Activated T-helper 2 cell treated with anti-CD3 and anti-CD28 coated beads, Interferon-gamma antibody, Interleukin-2, Interleukin-4, amounts not matched to agents 10 μg/mL and 5 μg/mL and 100 μg/mL, durations not matched to agents 14 hours and 24 hours and 36 hours (primary cell): ENCODE measurements at regions not wholly inside any gene's neighbourhood (a gene's known extent, or its start where the extent isn't known, plus 50 kb on each side); places are given as distances from the start of the nearest gene placed in this dataset.
"Not testable (repeated sequence)": the region's sequence is repeated elsewhere in the genome, so short reads cannot be mapped to it uniquely, and the experiment has no call there.

Source experiments
- DNase-seq: peaks from one replicate; pipeline ENCODE4 v3.0.0; 2021; ENCODE audit warnings: low spot score
- H3K27ac Mint-ChIP-seq: one replicate; pipeline ENCODE4 v1.8.0; 2021; ENCODE audit warnings: mixed read lengths
- H3K27me3 Mint-ChIP-seq: one replicate; pipeline ENCODE4 v1.8.0; 2021; ENCODE audit warnings: low read depth, mixed read lengths
- H3K36me3 Mint-ChIP-seq: one replicate; pipeline ENCODE4 v1.8.0; 2021; ENCODE audit warnings: low read depth, mixed read lengths
- H3K4me1 Mint-ChIP-seq: one replicate; pipeline ENCODE4 v1.8.0; 2021; ENCODE audit warnings: low read depth, mixed read lengths
- H3K4me3 Mint-ChIP-seq: one replicate; pipeline ENCODE4 v1.8.0; 2021; ENCODE audit warnings: low read depth, mild to moderate bottlenecking, moderate library complexity, mixed read lengths
- H3K9me3 Mint-ChIP-seq: one replicate; pipeline ENCODE4 v1.8.0; 2021; ENCODE audit warnings: mixed read lengths
- intact Hi-C: fragments of 100-400 bp; cut with micrococcal nuclease; formaldehyde crosslinking; loops from one replicate; pipeline ENCODE4 v1.15.1; 2023

- Mint-ChIP-seq H3K27me3 (no peaks in the 10 kb centered on the region), H3K27ac (no peak overlapping the region), H3K4me3 (no peak overlapping the region), H3K36me3 (no peaks in the 10 kb centered on the region), H3K4me1 (no peaks in the 10 kb centered on the region), H3K9me3 (no peaks in the 10 kb centered on the region)
- DNase-seq, result no peak
- intact Hi-C loops, result no loop called here
Observed at GRCh38 chr5:155633338-155633957, 619.9 kb downstream of the KIF4B start.

DNA sequence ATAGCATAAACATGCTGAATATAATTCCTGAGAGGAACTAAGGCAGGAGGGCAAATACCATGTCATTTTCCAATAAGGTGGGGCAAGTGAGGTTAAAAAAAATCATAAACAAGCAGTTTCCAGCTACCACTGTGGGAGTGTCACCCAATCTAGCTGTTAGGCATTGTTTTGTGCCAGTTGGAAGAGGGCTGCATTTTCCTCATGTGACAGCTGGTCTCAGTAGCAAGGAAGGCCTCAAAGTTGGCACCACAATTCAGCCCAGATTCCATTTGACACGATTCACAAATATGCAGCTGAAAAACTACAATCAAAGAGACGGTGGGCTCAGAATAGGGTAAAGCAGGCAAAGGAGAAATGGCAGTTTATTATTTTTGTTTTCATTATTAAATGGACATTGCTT lies 636.1 kb downstream of the KIF4B start:
- Mint-ChIP-seq H3K36me3 (no peaks in the 10 kb centered on the region), H3K27me3 (no peaks in the 10 kb centered on the region), H3K4me1 (no peaks in the 10 kb centered on the region), H3K27ac (no peak overlapping the region), H3K4me3 (no peak overlapping the region), H3K9me3 (no peaks in the 10 kb centered on the region)
- no peak for DNase-seq
- intact Hi-C loops, result no loop called here

- intact Hi-C loops, result no loop called here
- Mint-ChIP-seq H3K27me3 (no peaks in the 10 kb centered on the region), H3K4me1 (no peaks in the 10 kb centered on the region), H3K9me3 (no peaks in the 10 kb centered on the region), H3K4me3 (no peak overlapping the region), H3K36me3 (no peaks in the 10 kb centered on the region), H3K27ac (no peak overlapping the region)
- no peak for DNase-seq
Observed at GRCh38 chr5:155655569-155655968, 642.0 kb downstream of the KIF4B start.

DNA sequence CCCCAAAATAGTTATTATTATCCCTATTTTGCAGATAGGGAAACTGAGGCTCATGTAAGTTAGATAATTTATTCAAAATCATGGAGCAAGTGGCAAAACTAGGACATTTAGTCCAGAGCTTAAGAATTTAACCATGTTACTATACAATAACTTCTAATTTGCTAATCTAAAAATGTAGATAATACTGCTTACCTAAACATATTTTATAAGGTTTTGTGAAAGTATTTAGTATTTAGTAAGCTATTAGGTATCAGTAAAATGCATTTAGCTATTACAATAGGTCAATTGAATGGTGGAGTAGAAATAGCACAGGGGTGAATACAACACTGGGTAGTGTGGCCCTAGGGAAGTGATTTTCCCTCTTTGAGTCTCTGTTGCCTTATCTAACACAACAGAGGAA lies 648.3 kb downstream of the KIF4B start:
- no peak for DNase-seq
- intact Hi-C loops, result no loop called here
- no peaks in the 10 kb centered on the region for H3K36me3 Mint-ChIP-seq
- H3K27ac Mint-ChIP-seq, result no peak overlapping the region
- no peaks in the 10 kb centered on the region for H3K27me3 Mint-ChIP-seq
- no peaks in the 10 kb centered on the region for H3K9me3 Mint-ChIP-seq
- H3K4me3 Mint-ChIP-seq, result no peak overlapping the region
- H3K4me1 Mint-ChIP-seq, result no peaks in the 10 kb centered on the region

GRCh38 chr5:155665361-155665760 lies 651.8 kb downstream of the KIF4B start:
- H3K27ac Mint-ChIP-seq, result no peak overlapping the region
- H3K9me3 Mint-ChIP-seq, result no peaks in the 10 kb centered on the region
- intact Hi-C loops, result no loop called here
- no peaks in the 10 kb centered on the region for H3K27me3 Mint-ChIP-seq
- H3K36me3 Mint-ChIP-seq, result no peaks in the 10 kb centered on the region
- DNase-seq, result no peak
- H3K4me1 Mint-ChIP-seq, result no peaks in the 10 kb centered on the region
- no peak overlapping the region for H3K4me3 Mint-ChIP-seq

- H3K27ac Mint-ChIP-seq, H3K36me3 Mint-ChIP-seq, H3K4me1 Mint-ChIP-seq, intact Hi-C loops, H3K27me3 Mint-ChIP-seq, H3K4me3 Mint-ChIP-seq, DNase-seq, H3K9me3 Mint-ChIP-seq: not testable (repeated sequence)
Observed at GRCh38 chr5:155672001-155672400, 655.0 kb upstream of the SGCD start.

DNA sequence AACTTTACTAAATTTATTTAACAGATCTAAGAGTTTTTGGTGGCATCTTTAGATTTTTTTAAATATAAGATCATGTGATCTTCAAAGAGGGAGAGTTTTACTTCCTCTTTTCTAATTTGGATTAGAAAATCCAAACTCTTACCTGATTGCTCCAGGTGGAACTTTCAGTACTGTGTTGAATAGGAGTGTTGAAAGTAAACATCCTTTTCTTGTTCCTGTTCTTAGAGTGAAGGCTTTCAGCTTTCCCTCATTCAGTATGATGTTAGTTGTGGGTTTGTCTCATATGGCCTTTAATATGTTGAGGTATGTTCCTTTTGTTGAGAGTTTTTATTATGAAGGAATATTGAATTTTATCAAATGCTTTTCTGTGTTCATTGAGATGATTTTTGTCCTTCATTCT lies 650.0 kb upstream of the SGCD start:
- Mint-ChIP-seq H3K27ac (no peak overlapping the region), H3K9me3 (no peaks in the 10 kb centered on the region), H3K36me3 (no peaks in the 10 kb centered on the region), H3K4me1 (no peaks in the 10 kb centered on the region), H3K4me3 (no peak overlapping the region), H3K27me3 (no peaks in the 10 kb centered on the region)
- no peak for DNase-seq
- intact Hi-C loops, result no loop called here

- no peaks in the 10 kb centered on the region for H3K9me3 Mint-ChIP-seq
- H3K36me3 Mint-ChIP-seq, result no peaks in the 10 kb centered on the region
- intact Hi-C loops, result no loop called here
- no peak overlapping the region for H3K4me3 Mint-ChIP-seq
- H3K27me3 Mint-ChIP-seq, result no peaks in the 10 kb centered on the region
- no peaks in the 10 kb centered on the region for H3K4me1 Mint-ChIP-seq
- no peak for DNase-seq
- no peak overlapping the region for H3K27ac Mint-ChIP-seq
Observed at GRCh38 chr5:155678371-155678770, 648.6 kb upstream of the SGCD start.

- Mint-ChIP-seq H3K27me3 (no peaks in the 10 kb centered on the region), H3K4me3 (no peak overlapping the region), H3K9me3 (no peaks in the 10 kb centered on the region), H3K4me1 (no peaks in the 10 kb centered on the region), H3K27ac (no peak overlapping the region), H3K36me3 (no peaks in the 10 kb centered on the region)
- DNase-seq, result no peak
- intact Hi-C loops, result no loop called here
Observed at GRCh38 chr5:155679530-155679929, 647.4 kb upstream of the SGCD start.

- Mint-ChIP-seq H3K27ac (no peak overlapping the region), H3K36me3 (no peaks in the 10 kb centered on the region), H3K9me3 (no peaks in the 10 kb centered on the region)
Observed at GRCh38 chr5:155684417-155684816, 642.5 kb upstream of the SGCD start.

GRCh38 chr5:155686131-155686530 lies 640.8 kb upstream of the SGCD start:
- Mint-ChIP-seq H3K36me3 (no peaks in the 10 kb centered on the region), H3K9me3 (no peaks in the 10 kb centered on the region)
- no peak for DNase-seq

More at GRCh38 chr5:155684417-155684816, 642.5 kb upstream of the SGCD start:
- Mint-ChIP-seq H3K4me1 (no peaks in the 10 kb centered on the region), H3K27me3 (no peaks in the 10 kb centered on the region), H3K4me3 (no peak overlapping the region)
- DNase-seq, result no peak
- intact Hi-C loops, result no loop called here

DNA sequence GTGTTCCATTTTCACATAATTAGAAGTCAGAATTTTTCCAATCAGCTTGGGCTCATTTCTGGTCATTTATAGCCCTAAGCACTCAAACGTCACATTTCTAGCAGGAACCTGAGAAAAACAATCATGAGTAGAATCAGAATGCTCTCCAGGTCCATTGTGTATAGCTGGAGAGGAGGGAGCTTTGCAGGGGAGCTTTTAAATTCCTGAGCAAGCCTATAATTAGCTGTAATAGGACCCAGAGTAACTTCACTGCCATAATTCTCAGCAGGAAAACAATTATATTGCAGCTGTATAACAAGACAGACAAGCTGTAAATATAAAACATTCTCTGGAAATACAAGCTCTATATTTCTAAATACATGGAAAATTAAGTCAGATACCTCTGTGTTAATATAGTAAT lies 637.6 kb upstream of the SGCD start:
- H3K9me3 Mint-ChIP-seq, result no peaks in the 10 kb centered on the region
- H3K36me3 Mint-ChIP-seq, result no peaks in the 10 kb centered on the region
- H3K27ac Mint-ChIP-seq, result no peak overlapping the region

More at GRCh38 chr5:155686131-155686530, 640.8 kb upstream of the SGCD start:
- Mint-ChIP-seq H3K4me3 (no peak overlapping the region), H3K27me3 (no peaks in the 10 kb centered on the region), H3K27ac (no peak overlapping the region), H3K4me1 (no peaks in the 10 kb centered on the region)
- intact Hi-C loops, result no loop called here

GRCh38 chr5:155696362-155696761 lies 630.6 kb upstream of the SGCD start:
- DNase-seq, result no peak
- intact Hi-C loops, result no loop called here
- no peaks in the 10 kb centered on the region for H3K9me3 Mint-ChIP-seq
- no peak overlapping the region for H3K4me3 Mint-ChIP-seq
- H3K36me3 Mint-ChIP-seq, result no peaks in the 10 kb centered on the region
- H3K27me3 Mint-ChIP-seq, result no peaks in the 10 kb centered on the region
- no peak overlapping the region for H3K27ac Mint-ChIP-seq
- H3K4me1 Mint-ChIP-seq, result no peaks in the 10 kb centered on the region

More for the DNA sequence above, 637.6 kb upstream of the SGCD start:
- DNase-seq, result no peak
- no peaks in the 10 kb centered on the region for H3K27me3 Mint-ChIP-seq
- no peaks in the 10 kb centered on the region for H3K4me1 Mint-ChIP-seq
- intact Hi-C loops, result no loop called here
- no peak overlapping the region for H3K4me3 Mint-ChIP-seq

DNA sequence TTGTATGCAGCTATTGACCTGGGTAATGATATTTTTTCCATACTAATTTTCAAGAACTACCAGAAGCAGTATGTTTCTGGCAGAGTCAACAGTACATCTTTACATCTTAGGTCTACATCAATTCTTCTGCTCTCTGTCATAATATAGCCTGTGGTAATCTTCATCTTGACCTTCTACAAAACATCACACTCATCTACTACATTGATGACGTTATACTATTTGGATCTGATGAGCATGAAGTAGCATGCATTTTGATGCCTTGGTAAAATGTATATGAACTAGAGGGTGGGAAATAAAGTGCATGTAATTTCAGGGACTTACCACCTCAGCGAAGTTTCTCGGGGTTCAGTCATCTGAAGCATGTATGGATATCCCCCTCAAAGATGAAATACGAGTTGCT lies 629.7 kb upstream of the SGCD start:
- no peak overlapping the region for H3K27ac Mint-ChIP-seq
- no peak overlapping the region for H3K4me3 Mint-ChIP-seq
- no peaks in the 10 kb centered on the region for H3K27me3 Mint-ChIP-seq
- no peak for DNase-seq
- intact Hi-C loops, result no loop called here
- no peaks in the 10 kb centered on the region for H3K36me3 Mint-ChIP-seq
- no peaks in the 10 kb centered on the region for H3K9me3 Mint-ChIP-seq
- H3K4me1 Mint-ChIP-seq, result no peaks in the 10 kb centered on the region
